ENCODE measurements at regions not wholly inside any gene's neighbourhood (a gene's known extent, or its start where the extent isn't known, plus 50 kb on each side); places are given as distances from the start of the nearest gene placed in this dataset.

DNA sequence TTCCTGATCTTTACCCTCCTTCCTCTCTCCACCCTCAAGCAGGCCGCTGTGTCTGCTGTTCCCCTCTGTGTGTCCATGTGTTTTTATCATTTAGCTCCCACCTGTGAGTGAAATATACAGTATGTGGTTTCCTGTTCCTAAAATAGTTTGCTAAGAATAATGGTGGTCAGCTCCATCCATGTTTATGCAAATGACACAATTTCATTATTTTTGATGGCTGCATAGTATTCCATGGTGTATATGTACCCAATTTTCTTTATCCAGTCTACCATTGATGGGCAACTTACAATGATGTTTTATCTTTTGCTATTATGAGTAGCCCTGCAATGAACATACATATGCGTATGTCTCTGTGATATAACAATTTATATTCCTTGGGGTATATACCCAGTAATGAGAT, 133.4 kb upstream of the RGS18 start:
- Histone ChIP-seq H2BK15ac (ENCODE audit: low read depth, low read length) (no peak overlapping the region), H2BK20ac (ENCODE audit: low read depth, low read length) (no peak overlapping the region), H4K5ac (ENCODE audit: low read depth, low read length) (no peak overlapping the region), H3K27me3 (ENCODE audit: control insufficient read depth, insufficient read depth, low read length) (no peaks in the 10 kb centered on the region), H2AK9ac (replicated peaks; ENCODE audit: low read depth, low read length, poor library complexity) (no peak overlapping the region), H3K4me1 (ENCODE audit: control insufficient read depth, insufficient read depth, low read length) (no peaks in the 10 kb centered on the region), H3K9ac (ENCODE audit: low read depth, low read length) (no peak overlapping the region), H3K27ac (ENCODE audit: insufficient read depth, low read length) (no peak overlapping the region), H2AFZ (replicated peaks; ENCODE audit: low read length, poor library complexity) (no peak overlapping the region), H3K14ac (replicated peaks; ENCODE audit: low read depth, low read length) (no peak overlapping the region), H3K18ac (ENCODE audit: low read depth, low read length) (no peak overlapping the region), H2BK5ac (ENCODE audit: low read depth, low read length, poor library complexity, severe bottlenecking) (no peak overlapping the region), H3K56ac (ENCODE audit: extremely low read depth, insufficient read depth, low read length) (no peak overlapping the region), H4K91ac (ENCODE audit: insufficient read depth, low read depth, low read length) (no peak overlapping the region), H4K20me1 (ENCODE audit: insufficient read depth, low read length) (no peaks in the 10 kb centered on the region), H3K79me1 (ENCODE audit: low read depth in 1 of 2, low read length in 2 of 2) (no peaks in the 10 kb centered on the region), H3K9me3 (ENCODE audit: control insufficient read depth, insufficient read depth, low read length) (no peaks in the 10 kb centered on the region), H2BK120ac (ENCODE audit: low read depth, low read length) (no peak overlapping the region), H4K8ac (ENCODE audit: low read depth in 2 of 2, low read length in 2 of 2) (no peak overlapping the region), H2AK5ac (ENCODE audit: low read depth, low read length) (no peak overlapping the region), H3K36me3 (ENCODE audit: control insufficient read depth, insufficient read depth, low read length) (no peaks in the 10 kb centered on the region), H3K23ac (ENCODE audit: low read depth, low read length) (no peak overlapping the region), H3K4me3 (ENCODE audit: insufficient read depth, low read depth, low read length) (no peak overlapping the region), H3K9me1 (ENCODE audit: insufficient read depth, low read length) (no peaks in the 10 kb centered on the region), H3K4ac (ENCODE audit: low read depth, low read length) (no peak overlapping the region), H3K4me2 (ENCODE audit: low read depth, low read length) (no peak overlapping the region)
- intact Hi-C loops (cut with micrococcal nuclease) (no loop called here), in situ Hi-C loops (cut with MboI; ENCODE audit: low sequenced_read_pairs) (no loop called here), dilution Hi-C loops (cut with HindIII; ENCODE audit: low sequenced_read_pairs, unreplicated experiment) (no loop called here)
- no peak for DNase-seq
- CTCF ChIA-PET, result no interaction called here
- no TSS peak for BruUV-seq (replicated peaks)
- POLR2A ChIA-PET (ENCODE audit: unreplicated experiment), result no interaction called here
- WGBS, 2 experiments (ENCODE audit: extremely low coverage in 2 of 2, insufficient read length in 1 of 2), result no CpG with 5 or more reads among the region's 2 CpGs
- TF ChIP-seq USF2 (IDR thresholded peaks at IDR 0.05; ENCODE audit: low read depth, low read length) (no peak), MXI1 (IDR thresholded peaks at IDR 0.05; ENCODE audit: borderline replicate concordance, low read depth, low read length) (no peak), RFX5 (IDR thresholded peaks at IDR 0.05; ENCODE audit: low read depth, low read length) (no peak), SMC3 (IDR thresholded peaks at IDR 0.05; ENCODE audit: low read depth, low read length) (no peak), FOS (IDR thresholded peaks at IDR 0.05; ENCODE audit: low read depth, low read length) (no peak), CEBPB (IDR thresholded peaks at IDR 0.05; ENCODE audit: low read depth, low read length) (no peak), NFE2L2 (IDR thresholded peaks at IDR 0.05; ENCODE audit: low read depth, low read length) (no peak), MAFK (IDR thresholded peaks at IDR 0.05; ENCODE audit: low read depth, low read length) (no peak), RAD21 (IDR thresholded peaks at IDR 0.05; ENCODE audit: low read length) (no peak), POLR2A (IDR thresholded peaks at IDR 0.05; ENCODE audit: low read depth, low read length) (no peak)
- TF ChIP-seq, protein P1, sequence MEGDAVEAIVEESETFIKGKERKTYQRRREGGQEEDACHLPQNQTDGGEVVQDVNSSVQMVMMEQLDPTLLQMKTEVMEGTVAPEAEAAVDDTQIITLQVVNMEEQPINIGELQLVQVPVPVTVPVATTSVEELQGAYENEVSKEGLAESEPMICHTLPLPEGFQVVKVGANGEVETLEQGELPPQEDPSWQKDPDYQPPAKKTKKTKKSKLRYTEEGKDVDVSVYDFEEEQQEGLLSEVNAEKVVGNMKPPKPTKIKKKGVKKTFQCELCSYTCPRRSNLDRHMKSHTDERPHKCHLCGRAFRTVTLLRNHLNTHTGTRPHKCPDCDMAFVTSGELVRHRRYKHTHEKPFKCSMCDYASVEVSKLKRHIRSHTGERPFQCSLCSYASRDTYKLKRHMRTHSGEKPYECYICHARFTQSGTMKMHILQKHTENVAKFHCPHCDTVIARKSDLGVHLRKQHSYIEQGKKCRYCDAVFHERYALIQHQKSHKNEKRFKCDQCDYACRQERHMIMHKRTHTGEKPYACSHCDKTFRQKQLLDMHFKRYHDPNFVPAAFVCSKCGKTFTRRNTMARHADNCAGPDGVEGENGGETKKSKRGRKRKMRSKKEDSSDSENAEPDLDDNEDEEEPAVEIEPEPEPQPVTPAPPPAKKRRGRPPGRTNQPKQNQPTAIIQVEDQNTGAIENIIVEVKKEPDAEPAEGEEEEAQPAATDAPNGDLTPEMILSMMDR (conservative IDR thresholded peaks at IDR 0.05; ENCODE audit: low read depth, low read length), result no peak
- ATAC-seq (ENCODE audit: low read depth), result no peak

Data from IMR-90 (cell line).